Esophagus (tissue), 2 donors: ENCODE measurements at regions not wholly inside any gene's neighbourhood (a gene's known extent, or its start where the extent isn't known, plus 50 kb on each side); places are given as distances from the start of the nearest gene placed in this dataset.

Experiments used
- H3K27ac ChIP-seq, 2 donors: one replicate each; pipeline ENCODE4 v1.5.1; 2013; ENCODE audit warnings: low read depth in 2 of 2, mild to moderate bottlenecking in 2 of 2, inconsistent platforms in 1 of 2, low read length in 1 of 2, moderate library complexity in 1 of 2
- H3K27me3 ChIP-seq, 2 donors: one replicate each; pipeline ENCODE4 v1.6.1; 2013; ENCODE audit warnings: low read length in 2 of 2, control low read depth in 1 of 2, mild to moderate bottlenecking in 1 of 2; ENCODE audit not compliant: insufficient read depth in 2 of 2, control insufficient read depth in 1 of 2
- H3K36me3 ChIP-seq, 2 donors: one replicate each; pipeline ENCODE4 v1.6.1; 2013; ENCODE audit warnings: low read length in 1 of 2; ENCODE audit not compliant: control insufficient read depth in 2 of 2, insufficient read depth in 2 of 2
- H3K4me1 ChIP-seq, 2 donors: one replicate each; pipeline ENCODE4 v1.6.1; 2013; ENCODE audit warnings: low read length in 1 of 2; ENCODE audit not compliant: control insufficient read depth in 2 of 2, insufficient read depth in 2 of 2
- H3K4me3 ChIP-seq, 2 donors: one replicate each; pipeline ENCODE4 v1.5.1; 2013; ENCODE audit warnings: low read length in 2 of 2, mild to moderate bottlenecking in 2 of 2, low read depth in 1 of 2, moderate library complexity in 1 of 2
- H3K9me3 ChIP-seq, 2 donors: one replicate each; pipeline ENCODE4 v1.6.1; 2013; ENCODE audit warnings: mild to moderate bottlenecking in 2 of 2, low read depth in 1 of 2, low read length in 1 of 2, moderate library complexity in 1 of 2; ENCODE audit not compliant: control insufficient read depth in 2 of 2, insufficient read depth in 1 of 2
- WGBS, 2 donors: extraction: QIAGEN DNeasy Blood & Tissue Kit; methylation state at CpG; one replicate each; pipeline ENCODE4 v1.1.7; 2013; 5-methylcytosine and 5-hydroxymethylcytosine counted together
- donor health status: healthy with polysubstance abuse.
- donor health status: Bipolar disorder and iron deficiency.

GRCh38 chr1:195999022-195999421, 609.2 kb downstream of the KCNT2 start:
- Histone ChIP-seq H3K4me3 (no peak overlapping the region), H3K4me1 (peaks cover 0 to 4% of the 10 kb centered on the region in 2 donors), H3K27ac (peak overlapping the region in 1 of 2 donors; percentile 9), H3K9me3 (no peaks in the 10 kb centered on the region), H3K36me3 (no peaks in the 10 kb centered on the region), H3K27me3 (no peaks in the 10 kb centered on the region)
- 72 to 75% methylated on average over 2 of the region's 2 CpGs for WGBS, 2 donors

- Histone ChIP-seq H3K36me3 (no peaks in the 10 kb centered on the region), H3K27ac (peak overlapping the region; percentile 65 to 78), H3K27me3 (no peaks in the 10 kb centered on the region), H3K4me1 (no peaks in the 10 kb centered on the region), H3K4me3 (no peak overlapping the region), H3K9me3 (no peaks in the 10 kb centered on the region)
- 45 to 54% methylated on average over 3 of the region's 3 CpGs for WGBS, 2 donors
These were observed 626.6 kb downstream of the KCNT2 start for GRCh38 chr1:195981448-195982139.

GRCh38 chr1:195979646-195980045, 628.6 kb downstream of the KCNT2 start:
- no peaks in the 10 kb centered on the region for H3K4me1 ChIP-seq
- WGBS, 2 donors: 87 to 90% methylated on average over 1 of the region's 1 CpG

GRCh38 chr1:195973311-195973904, 634.8 kb downstream of the KCNT2 start:
- 58 to 74% methylated on average over 1 of the region's 1 CpG for WGBS, 2 donors
- Histone ChIP-seq H3K9me3 (no peaks in the 10 kb centered on the region), H3K4me3 (no peak overlapping the region), H3K4me1 (no peaks in the 10 kb centered on the region), H3K27ac (no peak overlapping the region), H3K27me3 (no peaks in the 10 kb centered on the region), H3K36me3 (no peaks in the 10 kb centered on the region)

More at GRCh38 chr1:195979646-195980045, 628.6 kb downstream of the KCNT2 start:
- no peaks in the 10 kb centered on the region for H3K36me3 ChIP-seq
- no peak overlapping the region for H3K27ac ChIP-seq
- H3K9me3 ChIP-seq: no peaks in the 10 kb centered on the region
- no peaks in the 10 kb centered on the region for H3K27me3 ChIP-seq
- H3K4me3 ChIP-seq: no peak overlapping the region

- no peak overlapping the region for H3K27ac ChIP-seq
- H3K9me3 ChIP-seq: no peaks in the 10 kb centered on the region
- H3K4me1 ChIP-seq: no peaks in the 10 kb centered on the region
- no peaks in the 10 kb centered on the region for H3K27me3 ChIP-seq
- no peaks in the 10 kb centered on the region for H3K36me3 ChIP-seq
- no peak overlapping the region for H3K4me3 ChIP-seq
- WGBS, 2 donors: 89 to 94% methylated on average over 1 of the region's 1 CpG
These were observed 636.7 kb downstream of the KCNT2 start for GRCh38 chr1:195971589-195971988.

GRCh38 chr1:195970209-195970608, 638.0 kb downstream of the KCNT2 start:
- Histone ChIP-seq H3K27ac (no peak overlapping the region), H3K9me3 (no peaks in the 10 kb centered on the region), H3K27me3 (no peaks in the 10 kb centered on the region), H3K4me3 (no peak overlapping the region), H3K4me1 (no peaks in the 10 kb centered on the region), H3K36me3 (no peaks in the 10 kb centered on the region)
- 78 to 84% methylated on average over 1 of the region's 1 CpG for WGBS, 2 donors

GRCh38 chr1:195965475-195965874, 642.8 kb downstream of the KCNT2 start:
- no peaks in the 10 kb centered on the region for H3K36me3 ChIP-seq
- H3K27me3 ChIP-seq: no peaks in the 10 kb centered on the region
- no peak overlapping the region for H3K4me3 ChIP-seq
- no peak overlapping the region for H3K27ac ChIP-seq
- 55 to 61% methylated on average over 6 of the region's 6 CpGs for WGBS, 2 donors
- no peaks in the 10 kb centered on the region for H3K9me3 ChIP-seq
- H3K4me1 ChIP-seq: no peaks in the 10 kb centered on the region

- 33 to 46% methylated on average over 3 of the region's 3 CpGs for WGBS, 2 donors
- no peaks in the 10 kb centered on the region for H3K36me3 ChIP-seq
- no peaks in the 10 kb centered on the region for H3K9me3 ChIP-seq
- H3K27ac ChIP-seq: no peak overlapping the region
- no peaks in the 10 kb centered on the region for H3K27me3 ChIP-seq
- no peak overlapping the region for H3K4me3 ChIP-seq
- H3K4me1 ChIP-seq: no peaks in the 10 kb centered on the region
These were observed 643.2 kb downstream of the KCNT2 start for GRCh38 chr1:195965036-195965435.

GRCh38 chr1:195964516-195964915, 643.7 kb downstream of the KCNT2 start:
- no peak overlapping the region for H3K27ac ChIP-seq
- no peaks in the 10 kb centered on the region for H3K4me1 ChIP-seq
- no peaks in the 10 kb centered on the region for H3K36me3 ChIP-seq
- H3K9me3 ChIP-seq: no peaks in the 10 kb centered on the region
- no peaks in the 10 kb centered on the region for H3K27me3 ChIP-seq
- H3K4me3 ChIP-seq: no peak overlapping the region

- no peaks in the 10 kb centered on the region for H3K36me3 ChIP-seq
- H3K27me3 ChIP-seq: no peaks in the 10 kb centered on the region
- no peaks in the 10 kb centered on the region for H3K9me3 ChIP-seq
- H3K4me1 ChIP-seq: no peaks in the 10 kb centered on the region
- H3K27ac ChIP-seq: no peak overlapping the region
- H3K4me3 ChIP-seq: no peak overlapping the region
These were observed 646.2 kb downstream of the KCNT2 start for GRCh38 chr1:195962051-195962450.
